Adipocyte (in vitro differentiated cells): ENCODE measurements at regions not wholly inside any gene's neighbourhood (a gene's known extent, or its start where the extent isn't known, plus 50 kb on each side); places are given as distances from the start of the nearest gene placed in this dataset.
"Not testable (repeated sequence)": the region's sequence is repeated elsewhere in the genome, so short reads cannot be mapped to it uniquely, and the experiment has no call there.

ENCODE experiments used
- DNase-seq: peaks from one replicate; pipeline ENCODE4 v3.0.0-alpha.2; 2015; ENCODE audit warnings: low read depth
- H3K27me3 ChIP-seq: replicated peaks from 2 replicates; pipeline ENCODE4 v1.7.0; 2013; ENCODE audit warnings: mild to moderate bottlenecking, low read length, moderate library complexity; ENCODE audit not compliant: control insufficient read depth, insufficient read depth
- H3K36me3 ChIP-seq: 2 replicates; pipeline ENCODE4 v1.7.0; 2013; ENCODE audit warnings: low read length, mild to moderate bottlenecking, moderate library complexity; ENCODE audit not compliant: control insufficient read depth, insufficient read depth, severe bottlenecking
- H3K4me1 ChIP-seq: 2 replicates; pipeline ENCODE4 v1.7.0; 2013; ENCODE audit warnings: mild to moderate bottlenecking, low read length, moderate library complexity; ENCODE audit not compliant: control insufficient read depth, insufficient read depth
- H3K4me3 ChIP-seq: 2 replicates; pipeline ENCODE4 v1.7.0; 2013; ENCODE audit warnings: mild to moderate bottlenecking, low read length, moderate library complexity
- H3K9ac ChIP-seq: 2 replicates; pipeline ENCODE4 v1.7.0; 2013; ENCODE audit warnings: mild to moderate bottlenecking, low read length, moderate library complexity
- H3K9me3 ChIP-seq: 2 replicates; pipeline ENCODE4 v1.7.0; 2013; ENCODE audit warnings: mild to moderate bottlenecking, low read length, moderate library complexity; ENCODE audit not compliant: control insufficient read depth

GRCh38 chr9:63821293-63821692 lies 1463.7 kb downstream of the FOXD4L5 start:
- H3K9ac ChIP-seq, H3K4me1 ChIP-seq, H3K9me3 ChIP-seq, H3K27me3 ChIP-seq, H3K4me3 ChIP-seq, DNase-seq, H3K36me3 ChIP-seq: not testable (repeated sequence)

- not testable (repeated sequence) for DNase-seq, H3K27me3 ChIP-seq, H3K36me3 ChIP-seq, H3K9ac ChIP-seq, H3K4me3 ChIP-seq, H3K4me1 ChIP-seq, H3K9me3 ChIP-seq
Measured at GRCh38 chr9:63820882-63821281, 1464.1 kb downstream of the FOXD4L5 start.

- H3K9ac ChIP-seq, H3K36me3 ChIP-seq, H3K27me3 ChIP-seq, H3K9me3 ChIP-seq, H3K4me3 ChIP-seq, DNase-seq, H3K4me1 ChIP-seq: not testable (repeated sequence)
Measured at GRCh38 chr9:63820383-63820782, 1464.6 kb downstream of the FOXD4L5 start.

GRCh38 chr9:63817622-63818518 lies 1467.1 kb downstream of the FOXD4L5 start:
- H3K9me3 ChIP-seq, result peaks cover 3% of the 10 kb centered on the region
- H3K4me3 ChIP-seq, result peak overlapping the region; percentile 53
- H3K36me3 ChIP-seq, result no peaks in the 10 kb centered on the region
- no peaks in the 10 kb centered on the region for H3K4me1 ChIP-seq
- peak; percentile 18 for DNase-seq
- H3K9ac ChIP-seq, result no peak overlapping the region
- H3K27me3 ChIP-seq, result peaks cover 9% of the 10 kb centered on the region

- Histone ChIP-seq H3K4me3 (peak overlapping the region; percentile 53), H3K9me3 (peaks cover 3% of the 10 kb centered on the region), H3K36me3 (no peaks in the 10 kb centered on the region), H3K9ac (peak overlapping the region; percentile 7), H3K4me1 (no peaks in the 10 kb centered on the region), H3K27me3 (peaks cover 9% of the 10 kb centered on the region)
- DNase-seq, result peak; percentile 90
Measured at GRCh38 chr9:63816751-63817621, 1468.0 kb downstream of the FOXD4L5 start.

GRCh38 chr9:63814970-63815669 lies 1469.9 kb downstream of the FOXD4L5 start:
- H3K27me3 ChIP-seq, H3K9me3 ChIP-seq, DNase-seq, H3K4me1 ChIP-seq, H3K4me3 ChIP-seq, H3K36me3 ChIP-seq, H3K9ac ChIP-seq: not testable (repeated sequence)

GRCh38 chr9:63813391-63814021 lies 1471.5 kb downstream of the FOXD4L5 start:
- not testable (repeated sequence) for H3K9ac ChIP-seq, H3K4me3 ChIP-seq, DNase-seq, H3K36me3 ChIP-seq, H3K9me3 ChIP-seq, H3K4me1 ChIP-seq, H3K27me3 ChIP-seq

GRCh38 chr9:63812822-63813221 lies 1472.2 kb downstream of the FOXD4L5 start:
- not testable (repeated sequence) for H3K9ac ChIP-seq, H3K4me3 ChIP-seq, H3K36me3 ChIP-seq, H3K9me3 ChIP-seq, DNase-seq, H3K27me3 ChIP-seq, H3K4me1 ChIP-seq

- not testable (repeated sequence) for H3K36me3 ChIP-seq, H3K4me3 ChIP-seq, H3K9ac ChIP-seq, H3K9me3 ChIP-seq, H3K4me1 ChIP-seq, DNase-seq, H3K27me3 ChIP-seq
Measured at GRCh38 chr9:63804205-63804604, 1480.8 kb downstream of the FOXD4L5 start.

- H3K4me3 ChIP-seq, DNase-seq, H3K4me1 ChIP-seq, H3K36me3 ChIP-seq, H3K9ac ChIP-seq, H3K9me3 ChIP-seq, H3K27me3 ChIP-seq: not testable (repeated sequence)
Measured at GRCh38 chr9:63794081-63794685, 1490.8 kb downstream of the FOXD4L5 start.
